ENCODE measurements at regions not wholly inside any gene's neighbourhood (a gene's known extent, or its start where the extent isn't known, plus 50 kb on each side); places are given as distances from the start of the nearest gene placed in this dataset.

- TF ChIP-seq ZNF518B (CRISPR knock-in tag; IDR thresholded peaks at IDR 0.05) (no peak), ATF2 (CRISPR knock-in tag; IDR thresholded peaks at IDR 0.05) (no peak), SAFB (IDR thresholded peaks at IDR 0.05; ENCODE audit: borderline replicate concordance, low read depth, low read length) (no peak), HMGN3 (IDR thresholded peaks at IDR 0.05; ENCODE audit: borderline replicate concordance, extremely low read depth, insufficient read length, low read depth, low read length) (peak; percentile 98), MCM2 (IDR thresholded peaks at IDR 0.05; ENCODE audit: low read depth) (no peak), U2AF2 (optimal IDR thresholded peaks at IDR 0.05; ENCODE audit: low read depth, low read length) (no peak), BDP1 (IDR thresholded peaks at IDR 0.05; ENCODE audit: insufficient read depth, insufficient read length) (no peak), CLOCK (CRISPR knock-in tag; IDR thresholded peaks at IDR 0.05; ENCODE audit: borderline replicate concordance) (no peak), NRF1 (conservative IDR thresholded peaks at IDR 0.05 in 1 of 2, IDR thresholded peaks at IDR 0.05 in 1 of 2) (no peak), RNF219 (CRISPR knock-in tag; IDR thresholded peaks at IDR 0.05) (no peak), ZNF263 (CRISPR knock-in tag; IDR thresholded peaks at IDR 0.05; ENCODE audit: borderline replicate concordance) (no peak; the same call in 1 of the 2 replicates), USF1 (CRISPR knock-in tag; IDR thresholded peaks at IDR 0.05) (no peak), TFE3 (CRISPR knock-in tag; IDR thresholded peaks at IDR 0.05) (no peak)
Observed at GRCh38 chr10:92756201-92757065, 66.7 kb downstream of the HHEX start (continued).

All from K562 (cell line).